Smooth muscle cell (in vitro differentiated cells): ENCODE measurements at regions not wholly inside any gene's neighbourhood (a gene's known extent, or its start where the extent isn't known, plus 50 kb on each side); places are given as distances from the start of the nearest gene placed in this dataset.
"Not testable (repeated sequence)": the region's sequence is repeated elsewhere in the genome, so short reads cannot be mapped to it uniquely, and the experiment has no call there.

ENCODE experiments used
- DNase-seq: peaks from one replicate; lab custom pipeline; 2025; ENCODE audit not compliant: unreplicated experiment; lab: John Stamatoyannopoulos, UW
- H2AFZ ChIP-seq: fragments of 200-600 bp; sonication (generic); 2 replicates; pipeline ENCODE4 v1.6.0; 2016; ENCODE audit warnings: antibody characterized with exemption, low read depth, mild to moderate bottlenecking
- H3F3A ChIP-seq: fragments of 200-600 bp; sonication (generic); 2 replicates; pipeline ENCODE4 v1.6.0; 2017; ENCODE audit warnings: antibody characterized with exemption, low read depth
- H3K27ac ChIP-seq: fragments of 200-600 bp; sonication (generic); 2 replicates; pipeline ENCODE4 v1.5.1; 2016; ENCODE audit warnings: low read depth, mild to moderate bottlenecking
- H3K27me3 ChIP-seq: fragments of 200-600 bp; sonication (generic); 2 replicates; pipeline ENCODE4 v1.6.1; 2016; ENCODE audit warnings: low read depth, mild to moderate bottlenecking
- H3K36me3 ChIP-seq: fragments of 200-600 bp; sonication (generic); 2 replicates; pipeline ENCODE4 v1.5.1; 2016; ENCODE audit warnings: low read depth
- H3K4me1 ChIP-seq: fragments of 200-600 bp; sonication (generic); 2 replicates; pipeline ENCODE4 v1.5.1; 2016; ENCODE audit warnings: low read depth
- H3K4me2 ChIP-seq: fragments of 200-600 bp; sonication (generic); 2 replicates; pipeline ENCODE4 v1.6.0; 2016; ENCODE audit warnings: mild to moderate bottlenecking
- H3K4me3 ChIP-seq: fragments of 200-600 bp; sonication (generic); 2 replicates; pipeline ENCODE4 v1.5.1; 2016; ENCODE audit warnings: mild to moderate bottlenecking
- H3K79me2 ChIP-seq: fragments of 200-600 bp; sonication (generic); 2 replicates; pipeline ENCODE4 v1.6.0; 2016; ENCODE audit warnings: low read depth, mild to moderate bottlenecking
- H3K9ac ChIP-seq: fragments of 200-600 bp; sonication (generic); 2 replicates; pipeline ENCODE4 v1.6.0; 2016; ENCODE audit warnings: low read depth
- H3K9me3 ChIP-seq: fragments of 200-600 bp; sonication (generic); replicated peaks from 2 replicates; pipeline ENCODE4 v1.5.1; 2016; ENCODE audit warnings: low read depth
- H4K20me1 ChIP-seq: fragments of 200-600 bp; sonication (generic); 2 replicates; pipeline ENCODE4 v1.6.0; 2016; ENCODE audit warnings: low read depth
- CTCF ChIP-seq: fragments of 200-600 bp; sonication (generic); IDR thresholded peaks from 2 replicates; pipeline ENCODE4 v1.5.1; 2017; ENCODE audit warnings: borderline replicate concordance, mild to moderate bottlenecking, antibody characterized with exemption; ENCODE audit not compliant: insufficient read depth, poor library complexity, severe bottlenecking
- WGBS: methylation state at CpG from one replicate; pipeline ENCODE4 v1.1.7; 2016; ENCODE audit warnings: low lambda C conversion rate; 5-methylcytosine and 5-hydroxymethylcytosine counted together

DNA sequence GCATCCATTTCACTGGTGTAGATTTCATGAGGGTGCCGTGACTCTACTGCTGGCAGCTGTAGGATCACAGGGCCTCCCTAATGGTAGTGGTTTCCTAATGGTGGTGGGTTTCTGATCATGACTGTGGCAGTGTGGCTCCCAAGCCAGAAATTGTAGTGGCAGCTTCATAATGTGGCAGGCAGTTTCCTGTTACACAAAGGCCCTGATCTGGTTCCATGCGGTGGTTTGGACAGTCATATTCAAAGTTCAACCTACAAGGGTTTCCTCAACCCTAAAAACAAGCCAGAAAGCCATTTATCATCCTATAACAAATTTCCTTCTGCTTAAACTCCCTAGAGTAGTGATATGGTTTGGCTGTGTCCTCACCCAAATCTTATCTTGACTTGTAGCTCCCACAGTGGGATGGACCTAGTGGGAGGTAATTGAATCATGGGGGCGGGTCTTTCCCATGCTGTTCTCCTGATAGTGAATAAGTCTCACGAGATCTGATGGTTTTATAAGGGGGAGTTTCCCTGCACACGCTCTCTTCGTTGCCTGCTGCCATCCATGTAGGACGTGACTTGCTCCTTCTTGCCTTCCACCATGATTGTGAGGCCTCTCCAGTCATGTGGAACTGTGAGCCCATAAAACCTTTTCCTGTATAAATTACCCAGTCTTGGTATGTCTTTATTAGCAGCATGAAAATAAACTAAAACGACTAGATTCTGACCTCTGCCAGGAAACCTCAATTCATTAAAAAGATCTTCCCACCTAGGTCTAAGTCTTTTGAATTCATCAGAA is 257.1 kb downstream of the EFCAB11 start:
- Histone ChIP-seq H3K9me3 (no peaks in the 10 kb centered on the region), H3K4me3 (no peak overlapping the region), H3K27ac (no peak overlapping the region), H3K79me2 (no peaks in the 10 kb centered on the region), H3K4me1 (peaks cover 10% of the 10 kb centered on the region), H3K9ac (no peak overlapping the region), H3K4me2 (no peak overlapping the region), H4K20me1 (no peaks in the 10 kb centered on the region), H3K36me3 (no peaks in the 10 kb centered on the region), H3K27me3 (no peaks in the 10 kb centered on the region), H2AFZ (no peak overlapping the region), H3F3A (no peaks in the 10 kb centered on the region)
- DNase-seq: no peak
- 97% methylated on average over 8 of the region's 8 CpGs for WGBS
- TF ChIP-seq CTCF: no peak

DNA sequence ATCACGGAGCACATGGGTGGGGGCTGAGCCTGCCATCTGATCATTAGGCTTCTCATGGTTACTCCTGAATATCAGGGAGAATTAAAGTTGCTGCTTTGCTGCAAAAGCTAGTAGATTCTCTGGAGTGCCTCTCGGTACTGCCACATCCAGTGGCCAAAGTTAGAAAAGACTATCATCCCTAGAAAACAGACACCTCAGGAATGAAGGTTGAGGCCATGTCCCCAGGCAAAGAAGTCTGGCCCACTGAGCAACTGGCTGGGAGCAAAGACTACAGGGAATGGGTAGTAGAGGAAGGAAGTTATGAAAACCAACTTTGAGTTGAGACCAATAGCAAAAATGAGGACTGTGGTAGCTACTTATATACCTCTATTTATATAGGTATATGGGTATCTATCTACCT is 258.7 kb downstream of the EFCAB11 start:
- Histone ChIP-seq H3K27me3 (no peaks in the 10 kb centered on the region), H3K4me1 (no peaks in the 10 kb centered on the region), H2AFZ (no peak overlapping the region), H3F3A (no peaks in the 10 kb centered on the region), H3K79me2 (no peaks in the 10 kb centered on the region), H3K36me3 (no peaks in the 10 kb centered on the region), H3K9me3 (no peaks in the 10 kb centered on the region), H3K4me3 (no peak overlapping the region), H3K9ac (no peak overlapping the region), H3K27ac (no peak overlapping the region), H4K20me1 (no peaks in the 10 kb centered on the region), H3K4me2 (no peak overlapping the region)
- DNase-seq: no peak
- WGBS: 63% methylated on average over 2 of the region's 2 CpGs
- TF ChIP-seq CTCF: no peak

DNA sequence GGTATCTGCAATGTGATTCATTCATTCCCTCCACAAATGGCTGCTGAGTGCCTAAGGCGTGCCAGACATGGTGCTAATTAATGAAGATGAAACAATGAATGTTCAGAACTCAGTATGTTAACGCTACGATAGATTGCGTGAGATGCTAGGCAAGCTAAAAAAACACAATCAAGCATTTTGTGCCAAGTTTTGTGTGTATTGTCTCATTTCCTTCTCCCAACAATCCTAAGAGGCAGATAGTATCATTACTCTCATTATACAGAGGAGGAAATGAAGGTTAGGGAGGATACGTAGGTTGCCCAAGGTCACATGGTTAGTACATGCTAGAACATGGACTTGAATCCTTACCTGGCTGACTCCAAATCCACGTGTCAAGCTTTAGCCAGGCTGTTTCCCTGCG is 264.4 kb downstream of the EFCAB11 start:
- no peaks in the 10 kb centered on the region for H3K27me3 ChIP-seq
- no peak for DNase-seq
- WGBS: 81% methylated on average over 7 of the region's 7 CpGs
- no peaks in the 10 kb centered on the region for H4K20me1 ChIP-seq
- H3K36me3 ChIP-seq: no peaks in the 10 kb centered on the region
- TF ChIP-seq CTCF: no peak
- no peaks in the 10 kb centered on the region for H3K9me3 ChIP-seq
- H3K4me3 ChIP-seq: no peak overlapping the region
- no peaks in the 10 kb centered on the region for H3K79me2 ChIP-seq
- H3F3A ChIP-seq: no peaks in the 10 kb centered on the region
- no peak overlapping the region for H3K4me2 ChIP-seq
- H3K27ac ChIP-seq: no peak overlapping the region
- no peak overlapping the region for H3K9ac ChIP-seq
- H3K4me1 ChIP-seq: no peaks in the 10 kb centered on the region
- no peak overlapping the region for H2AFZ ChIP-seq

DNA sequence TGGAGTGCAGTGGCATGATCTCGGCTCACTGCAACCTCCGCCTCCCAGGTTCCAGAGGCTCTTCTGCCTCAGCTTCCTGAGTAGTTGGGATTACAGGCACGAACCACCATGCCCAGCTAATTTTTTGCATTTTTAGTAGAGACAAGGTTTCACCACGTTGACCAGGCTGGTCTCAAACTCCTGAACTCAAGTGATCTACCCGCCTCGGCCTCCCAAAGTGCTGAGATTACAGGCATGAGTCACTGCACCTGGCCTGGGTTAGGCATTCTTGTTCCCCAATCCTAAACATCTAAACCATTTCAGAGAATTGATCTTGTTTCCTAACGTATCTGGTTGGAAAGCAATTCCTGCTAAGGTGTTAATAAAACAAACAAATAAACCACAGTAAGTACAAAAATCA is 264.8 kb downstream of the EFCAB11 start:
- H3K27ac ChIP-seq, H4K20me1 ChIP-seq, H3K27me3 ChIP-seq, H2AFZ ChIP-seq, H3F3A ChIP-seq, H3K4me1 ChIP-seq, H3K9me3 ChIP-seq, H3K36me3 ChIP-seq, H3K79me2 ChIP-seq, H3K9ac ChIP-seq, H3K4me3 ChIP-seq, DNase-seq, H3K4me2 ChIP-seq: not testable (repeated sequence)
- 84% methylated on average over 7 of the region's 7 CpGs for WGBS
